ENCODE measurements at regions not wholly inside any gene's neighbourhood (a gene's known extent, or its start where the extent isn't known, plus 50 kb on each side); places are given as distances from the start of the nearest gene placed in this dataset.

GRCh38 chr16:35449663-35450062 is 1990.3 kb downstream of the TP53TG3F start:
- 80 to 82% methylated on average over 2 of the region's 2 CpGs for WGBS, 2 experiments
- H3K4me1 ChIP-seq (ENCODE audit: control insufficient read depth, insufficient read depth, low read length): no peaks in the 10 kb centered on the region
- H3K9me3 ChIP-seq (ENCODE audit: control insufficient read depth, low read length): peaks cover 16% of the 10 kb centered on the region
- no peak overlapping the region for H3K27ac ChIP-seq (ENCODE audit: insufficient read depth, low read depth, low read length, poor library complexity, severe bottlenecking)
- no peak overlapping the region for H3K4me3 ChIP-seq (ENCODE audit: insufficient read depth, low read depth, low read length)
- H3K36me3 ChIP-seq (ENCODE audit: control insufficient read depth, insufficient read depth, low read length): no peaks in the 10 kb centered on the region
- no peaks in the 10 kb centered on the region for H3K27me3 ChIP-seq (ENCODE audit: control insufficient read depth, insufficient read depth, low read length, poor library complexity, severe bottlenecking)

GRCh38 chr16:35450648-35451047 is 1991.2 kb downstream of the TP53TG3F start:
- Histone ChIP-seq H3K4me1 (ENCODE audit: control insufficient read depth, insufficient read depth, low read length) (no peaks in the 10 kb centered on the region), H3K9me3 (ENCODE audit: control insufficient read depth, low read length) (peaks cover 14% of the 10 kb centered on the region), H3K27ac (ENCODE audit: insufficient read depth, low read depth, low read length, poor library complexity, severe bottlenecking) (no peak overlapping the region), H3K4me3 (ENCODE audit: insufficient read depth, low read depth, low read length) (no peak overlapping the region), H3K27me3 (ENCODE audit: control insufficient read depth, insufficient read depth, low read length, poor library complexity, severe bottlenecking) (no peaks in the 10 kb centered on the region), H3K36me3 (ENCODE audit: control insufficient read depth, insufficient read depth, low read length) (no peaks in the 10 kb centered on the region)
- 83 to 87% methylated on average over 2 of the region's 2 CpGs for WGBS, 2 experiments

GRCh38 chr16:35452471-35452870 is 1993.1 kb downstream of the TP53TG3F start:
- H3K4me1 ChIP-seq (ENCODE audit: control insufficient read depth, insufficient read depth, low read length): no peaks in the 10 kb centered on the region
- H3K27me3 ChIP-seq (ENCODE audit: control insufficient read depth, insufficient read depth, low read length, poor library complexity, severe bottlenecking): no peaks in the 10 kb centered on the region
- no peaks in the 10 kb centered on the region for H3K36me3 ChIP-seq (ENCODE audit: control insufficient read depth, insufficient read depth, low read length)
- peaks cover 19% of the 10 kb centered on the region for H3K9me3 ChIP-seq (ENCODE audit: control insufficient read depth, low read length)
- no peak overlapping the region for H3K27ac ChIP-seq (ENCODE audit: insufficient read depth, low read depth, low read length, poor library complexity, severe bottlenecking)
- H3K4me3 ChIP-seq (ENCODE audit: insufficient read depth, low read depth, low read length): no peak overlapping the region
- WGBS, 2 experiments: 79 to 80% methylated on average over 13 of the region's 13 CpGs

GRCh38 chr16:35463358-35463757 is 2003.9 kb downstream of the TP53TG3F start:
- Histone ChIP-seq H3K27ac (ENCODE audit: insufficient read depth, low read depth, low read length, poor library complexity, severe bottlenecking) (no peak overlapping the region), H3K36me3 (ENCODE audit: control insufficient read depth, insufficient read depth, low read length) (no peaks in the 10 kb centered on the region), H3K27me3 (ENCODE audit: control insufficient read depth, insufficient read depth, low read length, poor library complexity, severe bottlenecking) (no peaks in the 10 kb centered on the region), H3K4me3 (ENCODE audit: insufficient read depth, low read depth, low read length) (no peak overlapping the region), H3K9me3 (ENCODE audit: control insufficient read depth, low read length) (peaks cover 29% of the 10 kb centered on the region), H3K4me1 (ENCODE audit: control insufficient read depth, insufficient read depth, low read length) (no peaks in the 10 kb centered on the region)
- no CpG with 5 or more reads among the region's 1 CpG for WGBS, 2 experiments

GRCh38 chr16:35480361-35480760 is 2020.9 kb downstream of the TP53TG3F start:
- Histone ChIP-seq H3K4me1 (ENCODE audit: control insufficient read depth, insufficient read depth, low read length) (no peaks in the 10 kb centered on the region), H3K36me3 (ENCODE audit: control insufficient read depth, insufficient read depth, low read length) (no peaks in the 10 kb centered on the region), H3K27ac (ENCODE audit: insufficient read depth, low read depth, low read length, poor library complexity, severe bottlenecking) (no peak overlapping the region), H3K4me3 (ENCODE audit: insufficient read depth, low read depth, low read length) (no peak overlapping the region), H3K27me3 (ENCODE audit: control insufficient read depth, insufficient read depth, low read length, poor library complexity, severe bottlenecking) (no peaks in the 10 kb centered on the region), H3K9me3 (ENCODE audit: control insufficient read depth, low read length) (peaks cover 18% of the 10 kb centered on the region)
- WGBS, 2 experiments: 0 to 22% methylated on average over 1 of the region's 1 CpG

- no peaks in the 10 kb centered on the region for H3K36me3 ChIP-seq (ENCODE audit: control insufficient read depth, insufficient read depth, low read length)
- no peak overlapping the region for H3K27ac ChIP-seq (ENCODE audit: insufficient read depth, low read depth, low read length, poor library complexity, severe bottlenecking)
- H3K9me3 ChIP-seq (ENCODE audit: control insufficient read depth, low read length): peaks cover 13% of the 10 kb centered on the region
- no peak overlapping the region for H3K4me3 ChIP-seq (ENCODE audit: insufficient read depth, low read depth, low read length)
- H3K4me1 ChIP-seq (ENCODE audit: control insufficient read depth, insufficient read depth, low read length): no peaks in the 10 kb centered on the region
- no peaks in the 10 kb centered on the region for H3K27me3 ChIP-seq (ENCODE audit: control insufficient read depth, insufficient read depth, low read length, poor library complexity, severe bottlenecking)
Observed at GRCh38 chr16:35480988-35481387, 2021.6 kb downstream of the TP53TG3F start.

GRCh38 chr16:35485915-35486314 is 2026.5 kb downstream of the TP53TG3F start:
- Histone ChIP-seq H3K36me3 (ENCODE audit: control insufficient read depth, insufficient read depth, low read length) (no peaks in the 10 kb centered on the region), H3K27ac (ENCODE audit: insufficient read depth, low read depth, low read length, poor library complexity, severe bottlenecking) (no peak overlapping the region), H3K4me1 (ENCODE audit: control insufficient read depth, insufficient read depth, low read length) (no peaks in the 10 kb centered on the region), H3K4me3 (ENCODE audit: insufficient read depth, low read depth, low read length) (no peak overlapping the region), H3K9me3 (ENCODE audit: control insufficient read depth, low read length) (peaks cover 8% of the 10 kb centered on the region), H3K27me3 (ENCODE audit: control insufficient read depth, insufficient read depth, low read length, poor library complexity, severe bottlenecking) (no peaks in the 10 kb centered on the region)
- WGBS, 2 experiments: 85 to 87% methylated on average over 17 of the region's 17 CpGs

GRCh38 chr16:35492225-35492624 is 2032.8 kb downstream of the TP53TG3F start:
- H3K27ac ChIP-seq (ENCODE audit: insufficient read depth, low read depth, low read length, poor library complexity, severe bottlenecking): no peak overlapping the region
- peaks cover 31% of the 10 kb centered on the region for H3K9me3 ChIP-seq (ENCODE audit: control insufficient read depth, low read length)
- H3K4me1 ChIP-seq (ENCODE audit: control insufficient read depth, insufficient read depth, low read length): no peaks in the 10 kb centered on the region
- no peaks in the 10 kb centered on the region for H3K27me3 ChIP-seq (ENCODE audit: control insufficient read depth, insufficient read depth, low read length, poor library complexity, severe bottlenecking)
- no peak overlapping the region for H3K4me3 ChIP-seq (ENCODE audit: insufficient read depth, low read depth, low read length)
- no peaks in the 10 kb centered on the region for H3K36me3 ChIP-seq (ENCODE audit: control insufficient read depth, insufficient read depth, low read length)
- WGBS, 2 experiments: 86 to 87% methylated on average over 28 of the region's 28 CpGs

- no peak overlapping the region for H3K27ac ChIP-seq (ENCODE audit: insufficient read depth, low read depth, low read length, poor library complexity, severe bottlenecking)
- peaks cover 34% of the 10 kb centered on the region for H3K9me3 ChIP-seq (ENCODE audit: control insufficient read depth, low read length)
- no peaks in the 10 kb centered on the region for H3K4me1 ChIP-seq (ENCODE audit: control insufficient read depth, insufficient read depth, low read length)
- H3K36me3 ChIP-seq (ENCODE audit: control insufficient read depth, insufficient read depth, low read length): no peaks in the 10 kb centered on the region
- no peaks in the 10 kb centered on the region for H3K27me3 ChIP-seq (ENCODE audit: control insufficient read depth, insufficient read depth, low read length, poor library complexity, severe bottlenecking)
- WGBS, 2 experiments: 55 to 67% methylated on average over 1 of the region's 1 CpG
- H3K4me3 ChIP-seq (ENCODE audit: insufficient read depth, low read depth, low read length): no peak overlapping the region
Observed at GRCh38 chr16:35497399-35497798, 2038.0 kb downstream of the TP53TG3F start.

GRCh38 chr16:35506018-35506897 is 2046.8 kb downstream of the TP53TG3F start:
- no peak overlapping the region for H3K4me3 ChIP-seq (ENCODE audit: insufficient read depth, low read depth, low read length)
- no peaks in the 10 kb centered on the region for H3K27me3 ChIP-seq (ENCODE audit: control insufficient read depth, insufficient read depth, low read length, poor library complexity, severe bottlenecking)
- no peaks in the 10 kb centered on the region for H3K36me3 ChIP-seq (ENCODE audit: control insufficient read depth, insufficient read depth, low read length)
- peaks cover 24% of the 10 kb centered on the region for H3K9me3 ChIP-seq (ENCODE audit: control insufficient read depth, low read length)
- 88 to 89% methylated on average over 51 of the region's 51 CpGs for WGBS, 2 experiments
- no peak overlapping the region for H3K27ac ChIP-seq (ENCODE audit: insufficient read depth, low read depth, low read length, poor library complexity, severe bottlenecking)
- no peaks in the 10 kb centered on the region for H3K4me1 ChIP-seq (ENCODE audit: control insufficient read depth, insufficient read depth, low read length)

Data from ectodermal cell (in vitro differentiated cells).